ENCODE measurements at regions not wholly inside any gene's neighbourhood (a gene's known extent, or its start where the extent isn't known, plus 50 kb on each side); places are given as distances from the start of the nearest gene placed in this dataset.

GRCh38 chr20:22808628-22809027, 224.3 kb upstream of the FOXA2 start:
- Histone ChIP-seq H3K23ac (ENCODE audit: low read length in 2 of 2) (no peak overlapping the region), H2BK15ac (ENCODE audit: low read depth, poor library complexity, severe bottlenecking) (no peak overlapping the region)

GRCh38 chr20:22810030-22810429, 225.1 kb upstream of the SSTR4 start:
- WGBS = 85% methylated on average over 7 of the region's 7 CpGs
- Histone ChIP-seq H3K9ac (ENCODE audit: low read length) (no peak overlapping the region), H3K4ac (ENCODE audit: low read depth in 1 of 2, low read length in 2 of 2) (no peak overlapping the region), H3K4me1 (ENCODE audit: control insufficient read depth, insufficient read depth, low read depth, low read length) (peaks cover 3% of the 10 kb centered on the region), H2BK120ac (ENCODE audit: low read depth, low read length) (no peak overlapping the region), H2BK15ac (ENCODE audit: low read depth, poor library complexity, severe bottlenecking) (no peak overlapping the region), H2BK12ac (ENCODE audit: low read length in 2 of 2) (no peak overlapping the region), H2AFZ (ENCODE audit: low read depth, low read length) (no peak overlapping the region), H3K27ac (ENCODE audit: low read length, poor library complexity, severe bottlenecking) (no peak overlapping the region), H3K36me3 (ENCODE audit: control insufficient read depth in 1 of 2, insufficient read depth in 2 of 2, low read depth in 1 of 2, low read length in 2 of 2) (no peaks in the 10 kb centered on the region), H4K91ac (ENCODE audit: low read length) (no peak overlapping the region), H3K18ac (ENCODE audit: low read depth in 1 of 2, low read length in 2 of 2) (no peak overlapping the region), H3K9me3 (ENCODE audit: control insufficient read depth, low read length) (no peaks in the 10 kb centered on the region), H3K27me3 (ENCODE audit: control insufficient read depth in 1 of 2, insufficient read depth in 1 of 2, low read length in 2 of 2) (peaks cover 0 to 22% of the 10 kb centered on the region in 2 experiments), H3K4me3 (ENCODE audit: insufficient read depth in 1 of 2, low read depth in 1 of 2, low read length in 2 of 2) (no peak overlapping the region), H3K23ac (ENCODE audit: low read length in 2 of 2) (peak overlapping the region in 1 of 2 experiments; percentile 19), H4K8ac (ENCODE audit: low read length) (no peak overlapping the region), H2BK5ac (ENCODE audit: low read depth, low read length, poor library complexity, severe bottlenecking) (no peak overlapping the region), H3K14ac (ENCODE audit: low read length in 2 of 2) (no peak overlapping the region), H3K4me2 (ENCODE audit: low read length, poor library complexity, severe bottlenecking) (no peak overlapping the region), H3K79me1 (replicated peaks; ENCODE audit: low read length, poor library complexity, severe bottlenecking) (no peaks in the 10 kb centered on the region), H2AK5ac (ENCODE audit: low read length, severe bottlenecking) (no peak overlapping the region)
- no peak for DNase-seq

More at GRCh38 chr20:22808628-22809027, 224.3 kb upstream of the FOXA2 start:
- Histone ChIP-seq H3K9ac (ENCODE audit: low read length) (no peak overlapping the region), H3K79me1 (replicated peaks; ENCODE audit: low read length, poor library complexity, severe bottlenecking) (no peaks in the 10 kb centered on the region), H3K36me3 (ENCODE audit: control insufficient read depth in 1 of 2, insufficient read depth in 2 of 2, low read depth in 1 of 2, low read length in 2 of 2) (no peaks in the 10 kb centered on the region), H4K91ac (ENCODE audit: low read length) (no peak overlapping the region), H3K27me3 (ENCODE audit: control insufficient read depth in 1 of 2, insufficient read depth in 1 of 2, low read length in 2 of 2) (peaks cover 0 to 11% of the 10 kb centered on the region in 2 experiments), H4K8ac (ENCODE audit: low read length) (no peak overlapping the region), H3K18ac (ENCODE audit: low read depth in 1 of 2, low read length in 2 of 2) (no peak overlapping the region), H2BK12ac (ENCODE audit: low read length in 2 of 2) (no peak overlapping the region), H3K9me3 (ENCODE audit: control insufficient read depth, low read length) (no peaks in the 10 kb centered on the region), H3K14ac (ENCODE audit: low read length in 2 of 2) (no peak overlapping the region), H2AFZ (ENCODE audit: low read depth, low read length) (no peak overlapping the region), H3K4me1 (ENCODE audit: control insufficient read depth, insufficient read depth, low read depth, low read length) (peaks cover 3% of the 10 kb centered on the region), H3K4me2 (ENCODE audit: low read length, poor library complexity, severe bottlenecking) (no peak overlapping the region), H3K4ac (ENCODE audit: low read depth in 1 of 2, low read length in 2 of 2) (no peak overlapping the region), H2AK5ac (ENCODE audit: low read length, severe bottlenecking) (no peak overlapping the region), H3K27ac (ENCODE audit: low read length, poor library complexity, severe bottlenecking) (no peak overlapping the region), H2BK5ac (ENCODE audit: low read depth, low read length, poor library complexity, severe bottlenecking) (no peak overlapping the region), H3K4me3 (ENCODE audit: insufficient read depth in 1 of 2, low read depth in 1 of 2, low read length in 2 of 2) (no peak overlapping the region), H2BK120ac (ENCODE audit: low read depth, low read length) (no peak overlapping the region)
- 68% methylated on average over 2 of the region's 2 CpGs for WGBS
- no peak for DNase-seq

GRCh38 chr20:22810626-22811569, 224.2 kb upstream of the SSTR4 start:
- H2BK15ac ChIP-seq (ENCODE audit: low read depth, poor library complexity, severe bottlenecking) = no peak overlapping the region

GRCh38 chr20:22814471-22815205, 220.5 kb upstream of the SSTR4 start:
- H3K14ac ChIP-seq (ENCODE audit: low read length in 2 of 2) = no peak overlapping the region

More at GRCh38 chr20:22810626-22811569, 224.2 kb upstream of the SSTR4 start:
- no peak overlapping the region for H3K9ac ChIP-seq (ENCODE audit: low read length)
- peaks cover 1% of the 10 kb centered on the region for H3K4me1 ChIP-seq (ENCODE audit: control insufficient read depth, insufficient read depth, low read depth, low read length)
- WGBS = 81% methylated on average over 9 of the region's 11 CpGs
- no peak overlapping the region for H3K14ac ChIP-seq (ENCODE audit: low read length in 2 of 2)
- DNase-seq = no peak
- H3K36me3 ChIP-seq (ENCODE audit: control insufficient read depth in 1 of 2, insufficient read depth in 2 of 2, low read depth in 1 of 2, low read length in 2 of 2) = no peaks in the 10 kb centered on the region
- no peak overlapping the region for H4K8ac ChIP-seq (ENCODE audit: low read length)
- H3K4me2 ChIP-seq (ENCODE audit: low read length, poor library complexity, severe bottlenecking) = no peak overlapping the region
- H3K4ac ChIP-seq (ENCODE audit: low read depth in 1 of 2, low read length in 2 of 2) = no peak overlapping the region
- H3K4me3 ChIP-seq (ENCODE audit: insufficient read depth in 1 of 2, low read depth in 1 of 2, low read length in 2 of 2) = no peak overlapping the region
- H2AFZ ChIP-seq (ENCODE audit: low read depth, low read length) = no peak overlapping the region
- H4K91ac ChIP-seq (ENCODE audit: low read length) = no peak overlapping the region
- no peak overlapping the region for H3K27ac ChIP-seq (ENCODE audit: low read length, poor library complexity, severe bottlenecking)
- no peak overlapping the region for H2BK5ac ChIP-seq (ENCODE audit: low read depth, low read length, poor library complexity, severe bottlenecking)
- no peak overlapping the region for H3K18ac ChIP-seq (ENCODE audit: low read depth in 1 of 2, low read length in 2 of 2)
- no peaks in the 10 kb centered on the region for H3K9me3 ChIP-seq (ENCODE audit: control insufficient read depth, low read length)
- H2BK12ac ChIP-seq (ENCODE audit: low read length in 2 of 2) = no peak overlapping the region
- H2AK5ac ChIP-seq (ENCODE audit: low read length, severe bottlenecking) = no peak overlapping the region
- H3K23ac ChIP-seq (ENCODE audit: low read length in 2 of 2) = no peak overlapping the region
- H3K27me3 ChIP-seq (ENCODE audit: control insufficient read depth in 1 of 2, insufficient read depth in 1 of 2, low read length in 2 of 2) = peaks cover 0 to 26% of the 10 kb centered on the region in 2 experiments
- H3K79me1 ChIP-seq (replicated peaks; ENCODE audit: low read length, poor library complexity, severe bottlenecking) = no peaks in the 10 kb centered on the region
- no peak overlapping the region for H2BK120ac ChIP-seq (ENCODE audit: low read depth, low read length)

More at GRCh38 chr20:22814471-22815205, 220.5 kb upstream of the SSTR4 start:
- Histone ChIP-seq H3K18ac (ENCODE audit: low read depth in 1 of 2, low read length in 2 of 2) (no peak overlapping the region), H2AK5ac (ENCODE audit: low read length, severe bottlenecking) (no peak overlapping the region), H4K91ac (ENCODE audit: low read length) (no peak overlapping the region), H2BK12ac (ENCODE audit: low read length in 2 of 2) (no peak overlapping the region), H3K79me1 (replicated peaks; ENCODE audit: low read length, poor library complexity, severe bottlenecking) (no peaks in the 10 kb centered on the region), H3K4me2 (ENCODE audit: low read length, poor library complexity, severe bottlenecking) (no peak overlapping the region), H2BK120ac (ENCODE audit: low read depth, low read length) (no peak overlapping the region), H3K4me1 (ENCODE audit: control insufficient read depth, insufficient read depth, low read depth, low read length) (peaks cover 1% of the 10 kb centered on the region), H3K4ac (ENCODE audit: low read depth in 1 of 2, low read length in 2 of 2) (no peak overlapping the region), H3K23ac (ENCODE audit: low read length in 2 of 2) (no peak overlapping the region), H3K36me3 (ENCODE audit: control insufficient read depth in 1 of 2, insufficient read depth in 2 of 2, low read depth in 1 of 2, low read length in 2 of 2) (no peaks in the 10 kb centered on the region), H2AFZ (ENCODE audit: low read depth, low read length) (no peak overlapping the region), H4K8ac (ENCODE audit: low read length) (no peak overlapping the region), H3K27ac (ENCODE audit: low read length, poor library complexity, severe bottlenecking) (no peak overlapping the region), H2BK5ac (ENCODE audit: low read depth, low read length, poor library complexity, severe bottlenecking) (no peak overlapping the region), H2BK15ac (ENCODE audit: low read depth, poor library complexity, severe bottlenecking) (no peak overlapping the region), H3K4me3 (ENCODE audit: insufficient read depth in 1 of 2, low read depth in 1 of 2, low read length in 2 of 2) (no peak overlapping the region), H3K9me3 (ENCODE audit: control insufficient read depth, low read length) (no peaks in the 10 kb centered on the region), H3K9ac (ENCODE audit: low read length) (no peak overlapping the region), H3K27me3 (ENCODE audit: control insufficient read depth in 1 of 2, insufficient read depth in 1 of 2, low read length in 2 of 2) (peaks cover 0 to 32% of the 10 kb centered on the region in 2 experiments)
- DNase-seq = peak; percentile 33
- WGBS = 70% methylated on average over 8 of the region's 9 CpGs

Data from mesenchymal stem cell (in vitro differentiated cells and primary cell).